ENCODE measurements at regions not wholly inside any gene's neighbourhood (a gene's known extent, or its start where the extent isn't known, plus 50 kb on each side); places are given as distances from the start of the nearest gene placed in this dataset.
"Not testable (repeated sequence)": the region's sequence is repeated elsewhere in the genome, so short reads cannot be mapped to it uniquely, and the experiment has no call there.

DNA sequence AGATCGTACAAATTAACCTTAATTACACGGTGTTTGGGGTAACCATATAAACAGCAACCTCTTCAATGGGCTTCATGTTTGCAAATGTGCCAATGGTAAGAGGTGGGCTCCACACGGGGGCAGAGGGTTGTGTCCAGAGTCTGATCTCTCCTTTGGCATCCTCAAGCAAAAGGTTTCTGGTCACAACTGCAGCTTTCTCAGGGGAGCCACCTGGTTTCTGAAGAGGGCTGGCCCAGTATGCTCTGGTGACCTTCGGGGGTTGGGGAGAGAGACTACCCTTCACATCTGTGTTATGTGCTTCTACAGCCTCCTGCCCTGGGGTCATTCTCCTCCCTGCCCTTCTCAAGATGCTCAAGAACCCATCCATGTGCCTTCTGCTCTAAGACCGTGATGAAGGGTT is 259.6 kb downstream of the CRLF2 start (continued):
- TF ChIP-seq RBM17 (IDR thresholded peaks at IDR 0.05; ENCODE audit: borderline replicate concordance, low read depth, low read length): no peak
- TF ChIP-seq, protein P1, sequence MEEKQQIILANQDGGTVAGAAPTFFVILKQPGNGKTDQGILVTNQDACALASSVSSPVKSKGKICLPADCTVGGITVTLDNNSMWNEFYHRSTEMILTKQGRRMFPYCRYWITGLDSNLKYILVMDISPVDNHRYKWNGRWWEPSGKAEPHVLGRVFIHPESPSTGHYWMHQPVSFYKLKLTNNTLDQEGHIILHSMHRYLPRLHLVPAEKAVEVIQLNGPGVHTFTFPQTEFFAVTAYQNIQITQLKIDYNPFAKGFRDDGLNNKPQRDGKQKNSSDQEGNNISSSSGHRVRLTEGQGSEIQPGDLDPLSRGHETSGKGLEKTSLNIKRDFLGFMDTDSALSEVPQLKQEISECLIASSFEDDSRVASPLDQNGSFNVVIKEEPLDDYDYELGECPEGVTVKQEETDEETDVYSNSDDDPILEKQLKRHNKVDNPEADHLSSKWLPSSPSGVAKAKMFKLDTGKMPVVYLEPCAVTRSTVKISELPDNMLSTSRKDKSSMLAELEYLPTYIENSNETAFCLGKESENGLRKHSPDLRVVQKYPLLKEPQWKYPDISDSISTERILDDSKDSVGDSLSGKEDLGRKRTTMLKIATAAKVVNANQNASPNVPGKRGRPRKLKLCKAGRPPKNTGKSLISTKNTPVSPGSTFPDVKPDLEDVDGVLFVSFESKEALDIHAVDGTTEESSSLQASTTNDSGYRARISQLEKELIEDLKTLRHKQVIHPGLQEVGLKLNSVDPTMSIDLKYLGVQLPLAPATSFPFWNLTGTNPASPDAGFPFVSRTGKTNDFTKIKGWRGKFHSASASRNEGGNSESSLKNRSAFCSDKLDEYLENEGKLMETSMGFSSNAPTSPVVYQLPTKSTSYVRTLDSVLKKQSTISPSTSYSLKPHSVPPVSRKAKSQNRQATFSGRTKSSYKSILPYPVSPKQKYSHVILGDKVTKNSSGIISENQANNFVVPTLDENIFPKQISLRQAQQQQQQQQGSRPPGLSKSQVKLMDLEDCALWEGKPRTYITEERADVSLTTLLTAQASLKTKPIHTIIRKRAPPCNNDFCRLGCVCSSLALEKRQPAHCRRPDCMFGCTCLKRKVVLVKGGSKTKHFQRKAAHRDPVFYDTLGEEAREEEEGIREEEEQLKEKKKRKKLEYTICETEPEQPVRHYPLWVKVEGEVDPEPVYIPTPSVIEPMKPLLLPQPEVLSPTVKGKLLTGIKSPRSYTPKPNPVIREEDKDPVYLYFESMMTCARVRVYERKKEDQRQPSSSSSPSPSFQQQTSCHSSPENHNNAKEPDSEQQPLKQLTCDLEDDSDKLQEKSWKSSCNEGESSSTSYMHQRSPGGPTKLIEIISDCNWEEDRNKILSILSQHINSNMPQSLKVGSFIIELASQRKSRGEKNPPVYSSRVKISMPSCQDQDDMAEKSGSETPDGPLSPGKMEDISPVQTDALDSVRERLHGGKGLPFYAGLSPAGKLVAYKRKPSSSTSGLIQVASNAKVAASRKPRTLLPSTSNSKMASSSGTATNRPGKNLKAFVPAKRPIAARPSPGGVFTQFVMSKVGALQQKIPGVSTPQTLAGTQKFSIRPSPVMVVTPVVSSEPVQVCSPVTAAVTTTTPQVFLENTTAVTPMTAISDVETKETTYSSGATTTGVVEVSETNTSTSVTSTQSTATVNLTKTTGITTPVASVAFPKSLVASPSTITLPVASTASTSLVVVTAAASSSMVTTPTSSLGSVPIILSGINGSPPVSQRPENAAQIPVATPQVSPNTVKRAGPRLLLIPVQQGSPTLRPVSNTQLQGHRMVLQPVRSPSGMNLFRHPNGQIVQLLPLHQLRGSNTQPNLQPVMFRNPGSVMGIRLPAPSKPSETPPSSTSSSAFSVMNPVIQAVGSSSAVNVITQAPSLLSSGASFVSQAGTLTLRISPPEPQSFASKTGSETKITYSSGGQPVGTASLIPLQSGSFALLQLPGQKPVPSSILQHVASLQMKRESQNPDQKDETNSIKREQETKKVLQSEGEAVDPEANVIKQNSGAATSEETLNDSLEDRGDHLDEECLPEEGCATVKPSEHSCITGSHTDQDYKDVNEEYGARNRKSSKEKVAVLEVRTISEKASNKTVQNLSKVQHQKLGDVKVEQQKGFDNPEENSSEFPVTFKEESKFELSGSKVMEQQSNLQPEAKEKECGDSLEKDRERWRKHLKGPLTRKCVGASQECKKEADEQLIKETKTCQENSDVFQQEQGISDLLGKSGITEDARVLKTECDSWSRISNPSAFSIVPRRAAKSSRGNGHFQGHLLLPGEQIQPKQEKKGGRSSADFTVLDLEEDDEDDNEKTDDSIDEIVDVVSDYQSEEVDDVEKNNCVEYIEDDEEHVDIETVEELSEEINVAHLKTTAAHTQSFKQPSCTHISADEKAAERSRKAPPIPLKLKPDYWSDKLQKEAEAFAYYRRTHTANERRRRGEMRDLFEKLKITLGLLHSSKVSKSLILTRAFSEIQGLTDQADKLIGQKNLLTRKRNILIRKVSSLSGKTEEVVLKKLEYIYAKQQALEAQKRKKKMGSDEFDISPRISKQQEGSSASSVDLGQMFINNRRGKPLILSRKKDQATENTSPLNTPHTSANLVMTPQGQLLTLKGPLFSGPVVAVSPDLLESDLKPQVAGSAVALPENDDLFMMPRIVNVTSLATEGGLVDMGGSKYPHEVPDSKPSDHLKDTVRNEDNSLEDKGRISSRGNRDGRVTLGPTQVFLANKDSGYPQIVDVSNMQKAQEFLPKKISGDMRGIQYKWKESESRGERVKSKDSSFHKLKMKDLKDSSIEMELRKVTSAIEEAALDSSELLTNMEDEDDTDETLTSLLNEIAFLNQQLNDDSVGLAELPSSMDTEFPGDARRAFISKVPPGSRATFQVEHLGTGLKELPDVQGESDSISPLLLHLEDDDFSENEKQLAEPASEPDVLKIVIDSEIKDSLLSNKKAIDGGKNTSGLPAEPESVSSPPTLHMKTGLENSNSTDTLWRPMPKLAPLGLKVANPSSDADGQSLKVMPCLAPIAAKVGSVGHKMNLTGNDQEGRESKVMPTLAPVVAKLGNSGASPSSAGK (IDR thresholded peaks at IDR 0.05): no peak

DNA sequence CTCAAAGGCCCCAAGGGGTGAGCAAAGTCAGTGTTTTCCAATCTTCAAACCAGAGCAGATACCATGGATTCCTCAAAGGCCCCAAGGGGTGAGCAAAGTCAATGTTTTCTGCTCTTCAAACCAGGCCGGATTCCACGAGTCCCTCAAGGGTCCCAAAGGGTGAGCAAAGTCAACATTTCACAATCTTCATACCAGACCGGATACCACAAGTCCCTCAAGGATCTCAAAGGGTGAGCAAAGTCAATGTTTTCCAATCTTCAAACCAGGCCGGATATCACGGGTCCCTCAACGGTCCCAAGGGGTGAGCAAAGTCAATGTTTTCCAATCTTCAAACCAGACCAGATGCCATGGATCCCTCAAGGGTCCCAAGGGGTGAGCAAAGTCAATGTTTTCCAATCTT is 265.2 kb downstream of the CRLF2 start:
- H3K9me3 ChIP-seq (replicated peaks; ENCODE audit: control insufficient read depth, insufficient read depth, low read depth, low read length); H3K9ac ChIP-seq (ENCODE audit: insufficient read depth in 1 of 2, low read depth in 2 of 2, low read length in 2 of 2); H4K20me1 ChIP-seq (replicated peaks; ENCODE audit: control insufficient read depth, insufficient read depth, low read length); DNase-seq (ENCODE audit: extremely low read depth in 1 of 4, low spot score in 3 of 4); BruUV-seq (replicated peaks); CTCF ChIA-PET (ENCODE audit: low intra/inter-chr PET ratio); H3K27ac ChIP-seq (ENCODE audit: extremely low read depth, low read depth, low read length); H3K4me2 ChIP-seq (ENCODE audit: insufficient read depth, low read length); H3K36me3 ChIP-seq (ENCODE audit: control insufficient read depth, insufficient read depth, low read length); POLR2A ChIA-PET; H3K4me3 ChIP-seq; FAIRE-seq; intact Hi-C loops (cut with micrococcal nuclease); in situ Hi-C loops (cut with MboI); H3K79me2 ChIP-seq (ENCODE audit: control insufficient read depth, insufficient read depth, low read length); H3K4me1 ChIP-seq (replicated peaks in 1 of 2; ENCODE audit: control insufficient read depth in 2 of 2, insufficient read depth in 2 of 2, low read length in 2 of 2); H3K9me1 ChIP-seq (ENCODE audit: control insufficient read depth, insufficient read depth, low read length); ATAC-seq; H3K27me3 ChIP-seq (ENCODE audit: control insufficient read depth in 2 of 2, insufficient read depth in 2 of 2, low read length in 2 of 2); H2AFZ ChIP-seq (ENCODE audit: low read depth, low read length): not testable (repeated sequence)
- 0% methylated on average over 3 of the region's 6 CpGs for WGBS (ENCODE audit: insufficient coverage, low coverage, missing lambda C conversion rate)
